Fibroblast of lung (primary cell): ENCODE measurements at regions not wholly inside any gene's neighbourhood (a gene's known extent, or its start where the extent isn't known, plus 50 kb on each side); places are given as distances from the start of the nearest gene placed in this dataset.

Experiments
- CTCF ChIP-seq, 2 donors: IDR thresholded peaks in 1 of 2; conservative IDR thresholded peaks in 1 of 2; 1 replicate in 1 of 2; 2 replicates in 1 of 2; pipeline ENCODE4 v1.5.1; 2011 to 2012; ENCODE audit warnings: low read length in 2 of 2, control low read depth in 1 of 2, inconsistent platforms in 1 of 2, low read depth in 1 of 2, mild to moderate bottlenecking in 1 of 2
- EZH2 ChIP-seq: IDR thresholded peaks from 2 replicates; pipeline ENCODE4 v1.5.1; 2012; ENCODE audit warnings: low read length, control low read depth, mild to moderate bottlenecking; ENCODE audit errors: missing control alignments

GRCh38 chr4:85058551-85058950 lies 92.1 kb upstream of the WDFY3 start:
- no peak for TF ChIP-seq CTCF (conservative IDR thresholded peaks at IDR 0.05 in 1 of 2, IDR thresholded peaks at IDR 0.05 in 1 of 2; ENCODE audit: low read depth in 1 of 2, low read length in 2 of 2)
- TF ChIP-seq EZH2 = no peak
